OCI-M1 (cell line): ENCODE measurements at regions not wholly inside any gene's neighbourhood (a gene's known extent, or its start where the extent isn't known, plus 50 kb on each side); places are given as distances from the start of the nearest gene placed in this dataset.
A peak's percentile ranks its signal among the peaks of the same experiment; 100 is the strongest.

ENCODE experiments used
- DNase-seq: peaks from one replicate; lab custom pipeline; 2025; lab: John Stamatoyannopoulos, UW

DNA sequence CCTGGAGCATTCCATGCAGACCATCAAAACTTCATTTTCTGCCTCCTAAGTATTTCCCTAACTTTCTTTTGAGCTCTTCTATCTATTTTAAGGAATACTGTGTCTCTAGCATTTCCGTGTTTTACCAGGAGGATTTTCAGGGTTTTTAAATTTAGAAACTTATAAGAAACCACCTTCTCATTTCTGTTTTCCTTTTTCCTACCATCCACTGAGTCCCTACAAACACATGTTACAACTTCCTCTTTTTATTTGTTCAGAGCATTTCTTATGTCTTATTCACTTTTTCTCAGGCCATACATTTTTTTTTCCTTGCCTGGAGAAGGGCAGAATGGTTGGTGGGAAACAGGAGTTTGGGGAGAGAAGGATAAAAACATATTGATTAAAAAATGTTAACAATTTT lies 130.0 kb upstream of the BMP5 start:
- peak; percentile 49 for DNase-seq

DNA sequence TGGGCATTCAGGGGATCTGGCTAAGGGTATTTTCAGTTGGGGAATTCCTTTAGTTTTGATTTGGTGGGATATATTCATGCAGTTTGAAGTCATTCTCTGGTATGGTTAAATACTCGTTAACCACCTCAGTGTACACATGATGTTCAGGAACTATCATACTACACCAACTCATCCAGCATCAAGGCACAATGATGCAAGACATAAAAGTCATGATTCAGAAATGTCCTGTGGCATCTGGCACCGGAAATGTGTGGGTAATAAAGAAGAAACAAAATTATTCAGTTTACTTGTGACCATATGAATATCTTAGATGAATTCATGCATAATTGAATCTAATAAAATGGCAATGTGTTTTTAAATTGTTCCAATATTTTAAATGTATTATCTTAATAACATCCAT lies 129.0 kb upstream of the BMP5 start:
- no peak for DNase-seq

DNA sequence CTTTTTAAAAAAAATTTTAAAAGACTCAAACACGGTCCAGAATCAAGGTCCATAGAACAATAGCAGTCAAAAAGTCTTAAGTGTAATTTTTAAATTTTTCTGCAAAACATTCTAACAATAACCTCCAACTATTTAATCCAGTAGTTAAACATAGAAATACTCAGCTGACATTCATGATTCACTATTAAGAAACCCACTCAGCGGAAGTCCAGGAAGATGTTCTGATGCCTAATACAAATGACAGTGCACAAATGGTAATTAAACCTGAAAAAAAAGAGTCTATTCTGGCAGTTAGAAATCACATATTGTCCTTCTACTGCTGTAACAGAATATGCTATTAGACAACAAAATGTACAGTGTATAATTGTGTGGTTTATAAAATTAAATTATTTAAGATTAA lies 128.2 kb upstream of the BMP5 start:
- no peak for DNase-seq

DNA sequence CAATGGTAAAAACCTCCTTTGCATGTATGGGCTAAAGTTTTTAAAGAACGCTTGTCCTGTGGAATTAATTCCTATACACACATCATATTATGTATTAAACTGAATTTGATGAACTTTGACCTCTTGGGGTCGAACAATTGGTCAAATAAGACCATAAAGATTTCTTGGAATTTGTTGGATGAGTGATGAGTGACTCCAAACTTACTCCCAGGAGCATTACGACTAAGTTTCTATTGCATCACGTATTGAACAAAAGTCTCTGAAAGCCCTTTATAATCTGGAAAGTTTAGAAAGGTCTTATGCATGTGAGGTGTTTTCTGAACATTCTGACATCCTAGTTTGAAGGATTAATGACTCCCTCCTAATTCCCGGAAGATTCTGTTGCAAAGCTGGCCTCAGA lies 126.9 kb upstream of the BMP5 start:
- no peak for DNase-seq

DNA sequence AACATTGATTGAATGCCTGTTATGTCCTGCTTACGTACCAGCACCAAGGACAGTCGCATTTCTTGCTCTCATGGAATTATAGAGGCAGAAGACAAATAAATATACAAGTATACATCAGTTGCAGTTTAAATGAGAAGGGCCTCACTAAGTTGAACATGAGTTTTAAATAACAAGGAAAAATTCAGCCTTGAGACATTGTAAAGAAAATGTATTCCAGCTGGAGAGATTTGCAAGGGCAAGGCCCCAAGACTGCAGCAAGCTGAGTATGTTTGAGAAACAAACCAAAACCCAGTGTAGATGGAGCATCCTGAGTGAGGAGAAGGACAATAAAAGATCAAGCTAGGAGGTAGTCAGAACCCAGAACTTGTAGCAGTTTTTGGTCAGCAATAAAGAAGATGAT lies 123.2 kb upstream of the BMP5 start:
- DNase-seq, result no peak

DNA sequence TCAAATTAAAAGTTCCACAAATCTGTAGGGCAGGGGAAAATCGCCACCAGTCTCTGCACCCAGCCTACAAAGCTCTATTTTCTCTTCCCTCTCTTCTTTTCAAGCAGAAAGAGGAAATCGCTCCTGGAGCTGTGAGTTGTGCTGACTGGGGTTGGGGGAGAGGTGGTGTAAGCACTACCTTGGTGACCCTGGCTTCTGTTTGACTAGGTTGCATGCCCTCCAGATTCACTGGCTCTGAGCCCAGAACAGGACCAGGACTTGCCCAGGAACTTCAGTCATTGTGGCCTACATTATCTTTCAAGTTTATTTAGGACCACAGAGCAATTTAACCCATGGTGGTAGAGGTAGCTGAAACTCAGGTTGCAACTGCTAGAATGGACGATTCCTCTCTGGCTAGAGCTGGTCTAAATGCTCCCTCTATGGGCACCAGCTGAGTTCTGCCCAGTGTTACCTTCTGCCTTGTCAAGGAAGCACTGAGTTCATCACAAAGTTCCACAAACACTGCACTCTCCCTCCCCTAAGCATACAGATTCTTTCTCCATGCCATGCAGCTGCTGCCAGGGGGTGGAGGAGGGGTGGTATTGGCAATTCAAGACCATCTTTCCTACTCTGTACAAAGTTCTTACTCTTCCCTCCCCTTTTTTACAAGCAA lies 122.0 kb upstream of the BMP5 start:
- DNase-seq, result no peak

DNA sequence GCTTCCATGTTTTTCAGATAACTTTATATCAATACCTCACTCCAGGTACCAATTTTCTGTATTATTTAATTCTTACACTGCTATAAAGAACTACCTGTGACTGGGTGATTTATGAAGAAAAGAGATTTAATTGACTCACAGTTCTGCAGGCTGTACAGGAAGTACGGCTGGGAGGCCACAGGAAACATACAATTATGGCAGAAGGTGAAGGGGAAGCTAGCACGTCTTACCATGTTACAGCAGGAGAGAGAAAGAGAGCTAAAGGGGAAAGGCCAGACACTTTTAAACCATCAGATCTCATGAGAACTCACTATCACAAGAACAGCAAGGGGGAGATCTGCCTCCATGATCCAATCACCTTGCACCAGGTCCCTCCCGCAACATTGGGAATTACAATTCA lies 119.1 kb upstream of the BMP5 start:
- DNase-seq, result peak; percentile 15

DNA sequence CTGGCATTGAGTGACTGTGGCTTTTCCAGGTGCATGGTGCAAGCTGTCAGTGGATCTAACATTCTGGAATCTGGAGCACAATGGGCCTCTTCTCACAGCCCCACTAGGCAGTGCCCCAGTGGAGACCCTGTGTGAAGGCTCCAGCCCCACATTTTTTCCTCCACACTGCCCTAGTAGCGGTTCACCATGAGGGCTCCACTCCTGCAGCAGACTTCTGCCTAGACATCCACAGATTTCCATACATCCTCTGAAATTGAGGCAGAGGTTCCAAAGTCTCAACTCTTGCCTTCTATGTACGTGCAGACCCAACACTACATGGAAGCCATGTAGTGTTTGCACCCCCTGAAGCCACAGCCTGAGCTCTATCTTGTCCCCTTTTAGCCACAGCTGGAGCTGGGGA lies 118.0 kb upstream of the BMP5 start:
- DNase-seq, result no peak

DNA sequence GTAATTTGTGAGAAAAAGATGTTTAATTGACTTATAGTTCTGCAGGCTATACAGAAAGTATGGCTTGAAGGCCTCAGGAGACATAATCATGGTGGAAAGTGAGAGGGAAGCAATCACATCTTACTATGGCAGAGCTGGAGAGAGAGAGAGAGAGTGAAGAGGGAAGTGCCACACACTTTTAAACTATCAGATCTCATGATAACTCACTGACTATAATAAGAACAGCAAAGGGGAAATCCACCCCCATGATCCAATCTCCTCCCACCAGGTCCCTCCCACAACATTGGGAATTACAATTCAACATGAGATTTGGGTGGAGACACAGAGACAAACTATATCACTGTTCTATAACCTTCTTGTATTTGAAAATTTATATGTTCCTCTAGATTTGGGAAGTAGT lies 117.2 kb upstream of the BMP5 start:
- DNase-seq, result no peak

DNA sequence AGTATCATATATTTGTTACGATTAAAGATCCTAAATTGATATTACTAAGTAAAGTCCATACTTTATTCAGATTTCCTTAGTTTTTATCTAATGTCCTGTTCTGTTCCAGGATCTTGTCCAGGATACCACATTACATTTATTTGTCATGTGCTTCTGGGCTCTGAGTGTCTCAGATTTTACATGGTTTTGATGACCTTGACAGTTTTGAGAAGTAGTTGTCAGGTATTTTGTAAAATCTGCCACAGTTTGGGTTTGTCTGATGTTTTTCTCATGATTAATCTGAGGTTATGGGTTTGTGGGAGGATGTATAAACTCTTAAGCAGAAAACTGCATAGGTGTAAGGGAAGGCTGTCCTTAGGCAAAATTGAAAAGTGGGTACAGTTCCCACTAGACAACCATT lies 109.9 kb upstream of the BMP5 start:
- DNase-seq, result no peak

DNA sequence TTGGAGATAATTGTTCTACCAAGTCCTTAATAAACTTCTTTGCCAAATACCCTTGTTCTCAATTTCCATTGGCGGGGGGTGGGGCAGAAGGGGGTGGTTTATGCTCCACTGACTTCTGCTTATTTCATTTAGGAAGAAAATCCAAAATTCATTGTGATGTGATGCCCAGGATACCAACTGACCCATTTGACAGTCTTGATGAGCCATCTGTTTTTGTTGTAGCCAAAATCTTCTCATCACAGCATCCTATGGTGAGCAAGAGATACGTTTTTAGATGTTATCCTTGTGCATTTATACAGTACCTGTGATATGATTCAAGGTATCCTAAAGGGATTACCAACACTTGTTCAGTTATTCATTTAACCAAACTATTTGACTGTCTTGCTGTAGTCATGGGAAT lies 108.5 kb upstream of the BMP5 start:
- no peak for DNase-seq

DNA sequence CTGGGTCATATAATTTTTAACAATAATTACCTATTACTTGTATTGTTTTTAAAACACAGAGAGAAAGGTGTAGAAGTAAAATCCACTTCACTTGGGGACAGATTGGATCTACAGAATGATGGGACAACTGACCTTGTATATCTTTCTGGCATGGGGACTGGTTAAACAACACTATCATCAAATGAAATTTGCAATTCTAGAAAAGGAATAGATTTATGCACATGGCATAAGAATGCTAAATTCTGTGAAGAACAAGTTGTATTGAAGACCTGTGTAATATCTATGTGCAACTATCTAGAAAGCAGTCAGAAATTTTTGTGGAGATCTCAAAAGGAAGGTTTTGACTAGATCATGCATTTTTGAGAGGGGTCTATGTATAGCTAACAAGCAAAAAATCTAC lies 106.3 kb upstream of the BMP5 start:
- DNase-seq, result no peak

DNA sequence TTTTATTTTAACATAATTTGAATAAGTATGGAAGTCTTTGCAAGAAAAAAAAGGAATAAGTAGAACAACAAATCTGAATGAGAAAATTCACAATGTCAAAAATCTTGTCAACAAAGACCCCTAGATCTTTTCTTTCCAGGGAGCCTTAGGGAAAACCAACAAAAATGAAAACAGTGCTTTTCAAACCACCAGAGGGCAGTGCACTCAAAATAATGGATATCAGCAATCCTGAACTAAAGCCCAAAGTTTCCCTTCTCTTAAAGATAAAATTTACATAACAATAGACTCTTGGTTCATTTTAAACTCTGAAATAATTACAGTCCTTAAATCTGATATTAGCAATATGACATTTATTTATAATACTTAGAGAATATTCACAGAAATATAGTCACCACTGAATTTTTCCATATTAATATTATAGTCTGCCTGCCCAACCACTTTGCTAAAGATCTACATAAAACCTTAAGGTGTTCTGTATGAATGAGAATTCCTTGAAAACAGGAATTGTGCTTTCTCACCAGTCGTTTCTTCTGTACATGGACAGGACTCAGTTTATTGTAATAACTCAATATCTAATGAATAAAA lies 105.3 kb upstream of the BMP5 start:
- DNase-seq, result peak; percentile 79

DNA sequence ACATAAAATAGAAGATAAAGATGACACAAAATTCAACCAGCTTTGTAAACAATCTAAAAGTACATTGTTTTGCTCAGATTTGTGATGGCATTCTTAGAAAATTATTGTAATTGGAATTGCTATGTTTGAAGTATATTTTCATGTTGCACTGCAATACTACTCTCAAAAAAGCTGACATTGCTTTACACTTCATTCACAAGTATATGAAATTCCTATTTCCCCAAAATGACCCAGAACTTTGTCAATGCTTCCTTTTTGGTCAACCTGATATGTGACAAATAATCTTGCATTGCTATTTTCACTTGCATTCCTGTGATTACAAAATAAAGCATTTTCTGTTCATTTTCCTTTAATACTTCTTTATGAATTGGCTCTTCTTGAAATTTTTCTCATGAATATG lies 104.1 kb upstream of the BMP5 start:
- no peak for DNase-seq

DNA sequence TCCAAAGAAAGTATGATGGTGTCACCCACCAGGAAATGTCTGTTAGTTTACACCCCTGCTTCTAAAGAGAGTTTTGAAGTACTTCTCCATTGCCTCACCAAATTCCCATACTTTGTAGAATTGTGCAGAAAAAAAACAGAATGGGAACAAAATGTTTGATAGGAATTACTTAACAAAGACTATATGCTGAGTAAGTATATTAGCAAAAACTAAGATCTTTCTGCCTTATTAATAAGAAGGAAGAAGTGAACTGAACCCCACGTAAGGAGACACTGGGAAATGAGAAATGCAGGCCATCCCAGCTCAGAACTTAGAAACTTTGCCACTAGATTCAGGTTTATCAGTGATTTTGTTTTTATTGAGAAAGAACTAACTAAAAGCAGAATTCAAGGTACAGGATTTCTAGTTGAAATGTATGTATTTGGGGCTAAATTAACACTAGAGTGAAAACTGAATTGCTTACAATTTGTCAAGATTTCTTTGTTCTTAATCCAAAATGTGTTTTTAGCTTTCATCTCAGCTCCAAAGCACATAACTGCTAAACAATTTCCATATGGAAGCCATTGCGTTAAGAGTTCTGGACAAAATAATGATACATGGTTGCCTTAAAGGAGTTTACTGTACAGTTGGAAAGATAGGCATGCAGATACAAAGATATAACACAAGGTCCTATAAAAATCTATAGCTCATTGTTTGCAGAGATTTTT lies 102.7 kb upstream of the BMP5 start:
- no peak for DNase-seq

DNA sequence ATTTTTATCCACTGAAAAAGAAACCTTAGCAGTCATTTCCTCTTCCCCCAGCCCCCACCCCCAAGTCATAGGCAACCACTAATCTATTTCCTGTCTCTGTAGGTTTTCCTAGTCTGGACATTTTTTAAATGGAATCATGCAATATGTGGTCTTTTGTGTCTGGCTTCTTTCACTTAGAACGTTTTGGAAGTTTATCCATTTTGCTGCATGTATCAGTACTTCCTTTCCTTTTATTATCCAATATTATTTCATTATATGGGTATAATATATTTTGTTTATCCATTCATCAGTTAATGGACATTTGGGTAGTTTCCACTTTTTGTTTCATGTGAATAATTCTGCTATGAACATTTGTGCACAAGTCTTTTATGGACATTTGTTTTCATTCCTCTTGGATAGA lies 99.3 kb upstream of the BMP5 start:
- DNase-seq, result no peak

DNA sequence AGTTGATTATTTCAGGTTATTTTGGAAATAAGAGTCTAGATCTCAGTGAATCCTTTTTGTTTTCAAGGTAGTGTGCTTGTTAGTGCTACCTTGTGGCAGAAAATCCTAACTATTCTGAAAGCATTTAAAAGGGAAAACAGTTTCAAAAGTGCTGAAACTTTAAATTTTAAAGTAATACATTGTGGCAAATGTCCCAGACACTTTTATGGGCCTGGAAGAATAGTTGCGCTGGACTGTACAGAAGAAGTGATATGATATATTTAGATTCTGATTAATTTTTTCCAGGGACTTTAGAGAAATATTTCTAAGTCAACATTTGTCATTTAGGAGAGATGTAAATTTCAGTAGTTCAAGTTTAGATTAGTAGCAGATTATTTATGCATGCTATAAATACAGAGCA lies 96.7 kb upstream of the BMP5 start:
- DNase-seq, result no peak

DNA sequence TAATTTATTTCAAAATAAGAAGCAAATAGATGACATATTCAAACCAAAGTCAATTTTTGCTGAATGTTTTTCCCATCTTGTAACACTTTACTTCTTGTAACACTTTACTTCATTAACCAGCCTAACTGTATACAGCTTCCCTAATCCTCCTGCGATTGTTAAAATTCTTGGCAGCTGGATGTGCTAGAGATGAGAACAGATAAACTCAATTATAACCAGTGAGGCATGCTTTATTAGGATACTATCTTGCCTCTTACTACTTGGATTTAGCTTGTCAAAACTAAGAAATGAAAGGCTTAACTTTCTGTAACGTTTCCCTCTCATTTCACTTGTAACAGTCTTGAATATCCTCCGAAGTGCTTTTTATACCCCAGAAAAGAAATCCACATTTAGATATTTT lies 94.1 kb upstream of the BMP5 start:
- DNase-seq, result no peak

DNA sequence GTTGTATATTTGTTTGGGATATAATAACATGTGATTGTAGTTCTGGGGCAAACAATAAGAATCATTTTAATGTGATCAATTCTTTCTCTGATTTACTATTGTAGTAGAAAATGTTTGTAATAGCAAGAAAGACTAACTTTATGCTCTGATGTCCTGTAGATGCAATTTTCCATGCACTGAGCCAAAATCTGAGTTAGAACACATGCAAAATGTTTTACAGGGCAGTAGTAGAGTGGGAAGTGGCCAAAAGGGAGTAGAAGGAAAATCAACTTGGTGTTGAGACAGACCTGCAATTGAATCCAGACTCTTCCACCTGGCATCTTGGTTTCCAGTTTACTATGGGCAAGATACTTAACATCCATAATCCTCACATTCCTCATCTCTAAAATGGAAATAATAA lies 93.5 kb upstream of the BMP5 start:
- DNase-seq, result no peak

DNA sequence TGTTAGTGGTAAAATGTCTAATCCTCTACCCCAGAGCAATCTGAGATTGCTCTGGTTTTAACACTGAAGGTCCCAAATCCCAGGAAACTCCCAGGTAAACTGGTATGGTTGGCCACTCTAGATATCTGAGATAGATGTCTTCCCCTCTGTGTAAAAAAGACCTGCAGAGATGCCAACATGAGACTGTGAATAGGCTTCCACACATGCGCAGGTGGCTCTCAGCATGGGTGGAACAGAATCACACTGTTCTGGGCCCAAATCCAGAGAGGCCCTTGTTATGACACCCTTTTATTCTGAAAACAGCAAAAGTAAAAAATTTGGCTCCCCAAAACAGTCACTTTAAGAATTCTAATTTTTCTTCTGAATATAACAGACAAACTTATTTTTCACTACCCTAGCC lies 88.7 kb upstream of the BMP5 start:
- no peak for DNase-seq

DNA sequence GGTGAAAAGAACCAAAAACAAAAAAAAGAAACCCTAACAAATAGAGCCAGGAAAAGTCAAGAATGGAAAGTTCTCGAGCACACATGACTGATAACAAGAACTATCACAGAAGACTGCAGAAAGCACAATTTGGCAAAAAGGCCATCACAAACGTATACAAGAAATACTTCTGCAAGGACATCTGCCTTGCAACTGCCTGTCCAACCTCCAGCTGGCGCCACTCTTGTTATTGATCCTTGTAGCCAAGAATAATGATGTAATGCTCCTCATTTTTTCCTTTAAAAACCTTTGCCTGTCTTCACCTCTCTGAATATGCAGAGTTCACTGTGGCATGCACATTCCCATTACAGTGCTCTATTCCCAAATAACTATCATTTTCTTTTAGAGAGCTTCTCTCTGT lies 87.9 kb upstream of the BMP5 start:
- DNase-seq, result peak; percentile 48

DNA sequence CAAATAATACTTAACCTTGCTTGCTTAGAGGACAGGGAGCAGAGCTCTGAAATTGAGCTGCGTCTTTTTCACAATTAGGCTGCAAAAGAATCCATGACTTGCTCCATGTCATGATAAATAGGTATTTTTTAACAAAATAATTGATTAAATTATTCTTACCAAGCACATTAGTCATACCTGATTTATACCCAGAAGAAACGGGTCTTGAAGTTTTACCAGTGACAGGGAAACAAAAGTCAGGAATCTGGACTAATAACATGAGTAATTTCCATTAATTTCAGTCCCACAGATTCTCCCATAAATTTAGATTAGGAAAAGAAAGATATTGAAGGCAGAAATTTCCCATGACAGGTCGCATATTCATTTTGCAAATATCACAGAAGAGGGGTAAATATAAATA lies 85.0 kb upstream of the BMP5 start:
- DNase-seq, result no peak

DNA sequence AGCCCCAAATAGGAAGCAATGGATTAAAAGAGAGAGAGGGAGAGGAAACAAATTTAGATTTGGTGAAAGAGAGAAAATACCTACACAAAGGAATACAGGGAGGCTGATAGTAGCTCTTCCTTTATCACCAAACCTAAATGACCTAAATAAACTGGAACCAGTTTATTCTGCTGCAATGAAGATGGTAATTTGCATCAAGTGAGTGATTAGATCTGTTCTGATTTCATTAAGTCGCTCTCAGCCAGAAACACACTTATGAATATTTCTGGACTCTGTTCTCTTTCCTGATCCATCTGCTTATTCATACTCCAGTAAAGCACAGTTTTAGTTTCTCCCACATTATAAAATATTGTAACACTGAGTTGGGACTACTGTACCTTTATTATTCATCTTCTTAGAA lies 83.4 kb upstream of the BMP5 start:
- DNase-seq, result no peak

DNA sequence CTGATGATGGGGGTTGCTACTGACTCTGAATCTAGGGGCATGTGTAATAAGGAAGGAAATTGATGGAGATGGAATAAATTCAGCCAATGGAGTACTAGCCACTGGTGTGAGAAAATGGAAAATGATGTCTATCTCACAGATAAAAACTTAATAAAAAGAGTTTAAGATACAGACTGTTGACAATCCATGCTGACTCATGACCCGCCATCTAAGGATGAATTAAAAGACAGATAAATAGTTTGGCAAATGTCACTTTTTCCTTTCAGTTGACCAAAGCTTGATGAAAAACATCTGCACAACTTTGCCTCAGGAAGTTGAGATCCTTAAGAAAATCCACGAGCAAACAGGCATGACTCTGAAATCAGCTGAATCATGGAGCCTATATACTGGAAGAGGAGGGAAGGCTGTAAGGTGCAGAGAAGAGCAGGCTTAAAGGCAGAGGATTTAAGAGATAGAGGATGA lies 82.6 kb upstream of the BMP5 start:
- no peak for DNase-seq
